ENCODE measurements at regions not wholly inside any gene's neighbourhood (a gene's known extent, or its start where the extent isn't known, plus 50 kb on each side); places are given as distances from the start of the nearest gene placed in this dataset.

GRCh38 chr11:19651028-19651427 is 61.6 kb upstream of the NAV2 start:
- no peak for TF ChIP-seq CTCF (conservative IDR thresholded peaks at IDR 0.05)
- no peak for TF ChIP-seq ZFX (IDR thresholded peaks at IDR 0.05)
- H3K27ac ChIP-seq = no peak overlapping the region

DNA sequence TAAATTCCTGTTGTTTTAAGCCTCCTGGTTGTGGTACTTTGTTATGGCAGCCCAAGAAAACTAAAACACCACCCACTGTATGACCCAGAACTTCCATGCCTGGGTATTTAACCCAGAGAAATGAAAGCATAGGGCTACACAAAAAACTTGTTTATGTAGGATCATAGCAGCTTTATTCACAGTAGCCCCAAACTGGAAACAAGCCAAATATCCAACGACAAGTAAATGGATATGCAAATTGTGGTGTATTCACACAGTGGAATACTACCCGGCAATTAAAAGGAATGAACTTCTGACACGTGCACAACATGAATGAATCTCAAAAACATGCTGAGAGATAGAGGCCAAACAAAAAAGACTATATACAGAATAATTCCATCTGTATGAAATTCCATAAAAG is 62.2 kb upstream of the NAV2 start:
- TF ChIP-seq CTCF (conservative IDR thresholded peaks at IDR 0.05) (no peak), ZFX (IDR thresholded peaks at IDR 0.05) (no peak)
- H3K27ac ChIP-seq = no peak overlapping the region

- no peak for TF ChIP-seq CTCF (conservative IDR thresholded peaks at IDR 0.05)
- TF ChIP-seq ZFX (IDR thresholded peaks at IDR 0.05) = no peak
- H3K27ac ChIP-seq = no peak overlapping the region
These were observed 62.9 kb upstream of the NAV2 start for GRCh38 chr11:19649751-19650150.

DNA sequence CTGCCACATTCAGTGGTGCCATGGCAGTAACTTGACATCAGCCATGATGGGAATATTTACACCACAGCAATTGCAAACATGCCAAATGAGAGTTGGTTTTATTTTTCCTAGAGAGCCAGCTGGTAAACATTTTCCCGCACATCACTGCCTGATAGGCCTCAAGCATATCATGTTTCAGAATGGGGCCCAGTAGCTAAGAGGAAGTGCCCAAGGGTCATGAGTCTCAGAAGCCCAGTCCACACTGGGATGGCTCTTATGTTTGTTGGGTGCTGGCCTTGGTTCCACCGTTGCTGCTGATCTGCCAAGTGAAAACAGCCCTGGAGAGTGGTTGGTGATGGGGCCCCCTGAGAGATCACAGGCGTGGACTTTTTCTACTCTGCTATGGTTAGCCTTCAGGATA is 64.3 kb upstream of the NAV2 start:
- no peak for TF ChIP-seq CTCF (conservative IDR thresholded peaks at IDR 0.05)
- no peak for TF ChIP-seq ZFX (IDR thresholded peaks at IDR 0.05)
- no peak overlapping the region for H3K27ac ChIP-seq

- TF ChIP-seq CTCF (conservative IDR thresholded peaks at IDR 0.05) (no peak), ZFX (IDR thresholded peaks at IDR 0.05) (no peak)
These were observed 64.8 kb upstream of the NAV2 start for GRCh38 chr11:19647816-19648215.

GRCh38 chr11:19646921-19647320 is 65.7 kb upstream of the NAV2 start:
- TF ChIP-seq CTCF (conservative IDR thresholded peaks at IDR 0.05) (no peak), ZFX (IDR thresholded peaks at IDR 0.05) (no peak)
- H3K27ac ChIP-seq = no peak overlapping the region

More at GRCh38 chr11:19647816-19648215, 64.8 kb upstream of the NAV2 start:
- H3K27ac ChIP-seq = no peak overlapping the region

- no peak for TF ChIP-seq ZFX (IDR thresholded peaks at IDR 0.05)
- TF ChIP-seq CTCF (conservative IDR thresholded peaks at IDR 0.05) = no peak
These were observed 66.3 kb upstream of the NAV2 start for GRCh38 chr11:19646308-19646707.

More at GRCh38 chr11:19646308-19646707, 66.3 kb upstream of the NAV2 start:
- H3K27ac ChIP-seq = no peak overlapping the region

Data from C4-2B (cell line).